Kidney (tissue), 13 donors: ENCODE measurements at regions not wholly inside any gene's neighbourhood (a gene's known extent, or its start where the extent isn't known, plus 50 kb on each side); places are given as distances from the start of the nearest gene placed in this dataset.

ENCODE experiments used
- DNase-seq, 5 donors: peaks; one replicate each; pipeline ENCODE4 v3.0.0-alpha.2; 2013 to 2020
- FAIRE-seq: peaks from 2 replicates; lab custom pipeline; 2012; peaks lifted over from hg19 to GRCh38; lab: Jason Lieb, UNC
- H3K27ac ChIP-seq, 2 donors: one replicate each; pipeline ENCODE4 v1.7.0; 2013; ENCODE audit warnings: low read depth in 2 of 2, low read length in 2 of 2, inconsistent platforms in 1 of 2
- H3K27me3 ChIP-seq: one replicate; pipeline ENCODE4 v1.7.1; 2013; ENCODE audit warnings: low read length, inconsistent platforms; ENCODE audit not compliant: control insufficient read depth, insufficient read depth
- H3K36me3 ChIP-seq, 3 donors: one replicate each; pipeline versions ENCODE4 v1.7.0 to v1.7.1; 2013; ENCODE audit warnings: low read length in 3 of 3, control low read depth in 1 of 3, inconsistent platforms in 1 of 3; ENCODE audit not compliant: insufficient read depth in 3 of 3, control insufficient read depth in 2 of 3
- H3K4me1 ChIP-seq, 3 donors: one replicate each; pipeline versions ENCODE4 v1.7.0 to v1.7.1; 2013; ENCODE audit warnings: low read length in 3 of 3, inconsistent platforms in 1 of 3, low read depth in 1 of 3; ENCODE audit not compliant: control insufficient read depth in 2 of 3, insufficient read depth in 2 of 3
- H3K4me3 ChIP-seq, 3 donors: one replicate each; pipeline versions ENCODE4 v1.7.0 to v1.8.1; 2013; ENCODE audit warnings: low read length in 3 of 3, control low read depth in 1 of 3, inconsistent platforms in 1 of 3
- H3K9ac ChIP-seq, 3 donors: one replicate each; pipeline versions ENCODE4 v1.7.0 to v1.7.1; 2013; ENCODE audit warnings: low read length in 3 of 3, control low read depth in 1 of 3, inconsistent platforms in 1 of 3
- H3K9me3 ChIP-seq, 3 donors: one replicate each; pipeline versions ENCODE4 v1.7.0 to v1.7.1; 2013; ENCODE audit warnings: low read length in 3 of 3, control low read depth in 1 of 3, inconsistent platforms in 1 of 3; ENCODE audit not compliant: control insufficient read depth in 2 of 3, insufficient read depth in 1 of 3
- intact Hi-C: fragments of 100-400 bp; cut with DNase I; formaldehyde crosslinking; loops from one replicate; pipeline ENCODE4 v1.11.1; 2022
- TF ChIP-seq, protein P1 (sequence below): IDR thresholded peaks from 3 replicates; pipeline ENCODE4 v1.5.1; 2012; ENCODE audit warnings: mild to moderate bottlenecking, moderate library complexity, borderline replicate concordance; ENCODE audit not compliant: insufficient read depth; ENCODE audit errors: extremely low read depth
- donor health status: control.
- donor health status: control.
- donor health status: control.
- donor health status: control.
- donor health status: control.
- donor health status: DM: yes; HTN: yes; CAD: no.
- donor health status: Normal renal cell carcinoma (clear cell type).

- FAIRE-seq (no peak), DNase-seq (peak in 2 of 5 donors; percentile 2 to 4)
- H3K9me3 ChIP-seq: no peaks in the 10 kb centered on the region
- no peaks in the 10 kb centered on the region for H3K36me3 ChIP-seq
- no peaks in the 10 kb centered on the region for H3K4me1 ChIP-seq
- intact Hi-C loops: no loop called here
- TF ChIP-seq, protein P1, sequence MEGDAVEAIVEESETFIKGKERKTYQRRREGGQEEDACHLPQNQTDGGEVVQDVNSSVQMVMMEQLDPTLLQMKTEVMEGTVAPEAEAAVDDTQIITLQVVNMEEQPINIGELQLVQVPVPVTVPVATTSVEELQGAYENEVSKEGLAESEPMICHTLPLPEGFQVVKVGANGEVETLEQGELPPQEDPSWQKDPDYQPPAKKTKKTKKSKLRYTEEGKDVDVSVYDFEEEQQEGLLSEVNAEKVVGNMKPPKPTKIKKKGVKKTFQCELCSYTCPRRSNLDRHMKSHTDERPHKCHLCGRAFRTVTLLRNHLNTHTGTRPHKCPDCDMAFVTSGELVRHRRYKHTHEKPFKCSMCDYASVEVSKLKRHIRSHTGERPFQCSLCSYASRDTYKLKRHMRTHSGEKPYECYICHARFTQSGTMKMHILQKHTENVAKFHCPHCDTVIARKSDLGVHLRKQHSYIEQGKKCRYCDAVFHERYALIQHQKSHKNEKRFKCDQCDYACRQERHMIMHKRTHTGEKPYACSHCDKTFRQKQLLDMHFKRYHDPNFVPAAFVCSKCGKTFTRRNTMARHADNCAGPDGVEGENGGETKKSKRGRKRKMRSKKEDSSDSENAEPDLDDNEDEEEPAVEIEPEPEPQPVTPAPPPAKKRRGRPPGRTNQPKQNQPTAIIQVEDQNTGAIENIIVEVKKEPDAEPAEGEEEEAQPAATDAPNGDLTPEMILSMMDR: no peak
- no peak overlapping the region for H3K4me3 ChIP-seq
- no peak overlapping the region for H3K27ac ChIP-seq
- H3K27me3 ChIP-seq: no peaks in the 10 kb centered on the region
- no peak overlapping the region for H3K9ac ChIP-seq
These were observed 1028.5 kb upstream of the ACO1 start for GRCh38 chr9:31355965-31356364.

DNA sequence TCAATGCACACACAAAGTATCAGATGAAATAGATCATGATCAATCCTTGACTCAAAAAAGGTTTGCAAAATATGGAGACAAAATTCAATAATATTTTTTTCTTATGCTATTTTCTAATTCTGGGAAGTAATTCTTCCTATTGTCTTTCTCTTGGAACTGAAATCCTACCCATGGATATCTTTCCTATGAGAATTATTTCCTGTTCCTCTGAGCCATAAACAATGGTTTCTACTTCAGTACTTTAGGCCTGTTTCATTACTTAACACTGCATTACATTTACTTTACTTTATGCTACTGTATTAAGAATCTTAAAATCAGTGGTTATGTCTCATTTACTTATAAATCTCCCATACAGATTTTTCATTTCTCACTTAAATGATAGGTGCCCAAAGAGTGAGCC lies 1025.4 kb upstream of the ACO1 start:
- Histone ChIP-seq H3K4me1 (no peaks in the 10 kb centered on the region), H3K27ac (no peak overlapping the region), H3K36me3 (no peaks in the 10 kb centered on the region), H3K9me3 (no peaks in the 10 kb centered on the region), H3K4me3 (no peak overlapping the region), H3K9ac (no peak overlapping the region), H3K27me3 (no peaks in the 10 kb centered on the region)
- intact Hi-C loops: no loop called here
- FAIRE-seq: no peak
- no peak for DNase-seq
- TF ChIP-seq, protein P1: no peak

- no peak overlapping the region for H3K9ac ChIP-seq
- no peaks in the 10 kb centered on the region for H3K36me3 ChIP-seq
- no peaks in the 10 kb centered on the region for H3K27me3 ChIP-seq
- TF ChIP-seq, protein P1: no peak
- intact Hi-C loops: no loop called here
- no peaks in the 10 kb centered on the region for H3K9me3 ChIP-seq
- no peak overlapping the region for H3K4me3 ChIP-seq
- H3K4me1 ChIP-seq: no peaks in the 10 kb centered on the region
- DNase-seq (no peak), FAIRE-seq (no peak)
- no peak overlapping the region for H3K27ac ChIP-seq
These were observed 1020.3 kb upstream of the ACO1 start for GRCh38 chr9:31364171-31364570.
